Choroid plexus epithelial cell (primary cell): ENCODE measurements at regions not wholly inside any gene's neighbourhood (a gene's known extent, or its start where the extent isn't known, plus 50 kb on each side); places are given as distances from the start of the nearest gene placed in this dataset.

Experiments
- DNase-seq: peaks from one replicate; pipeline ENCODE4 v3.0.0-alpha.2; 2010; ENCODE audit warnings: low read depth
- H3K4me3 ChIP-seq: 2 replicates; pipeline ENCODE4 v1.5.1; 2011; ENCODE audit warnings: low read depth, mild to moderate bottlenecking, control low read depth, low read length, moderate library complexity
- CTCF ChIP-seq: conservative IDR thresholded peaks from 2 replicates; pipeline ENCODE4 v1.5.1; 2011; ENCODE audit warnings: low read depth, mild to moderate bottlenecking, control low read depth, inconsistent platforms, low read length, moderate library complexity

GRCh38 chr4:153045111-153045982, 109.2 kb downstream of the FHDC1 start:
- no peak for TF ChIP-seq CTCF
- H3K4me3 ChIP-seq: no peak overlapping the region
- no peak for DNase-seq

GRCh38 chr4:153058671-153059060, 122.5 kb downstream of the FHDC1 start:
- DNase-seq: no peak

GRCh38 chr4:153060196-153060595, 124.1 kb downstream of the FHDC1 start:
- DNase-seq: no peak
- no peak for TF ChIP-seq CTCF
- no peak overlapping the region for H3K4me3 ChIP-seq

More at GRCh38 chr4:153058671-153059060, 122.5 kb downstream of the FHDC1 start:
- TF ChIP-seq CTCF: no peak
- H3K4me3 ChIP-seq: no peak overlapping the region

- DNase-seq: no peak
- H3K4me3 ChIP-seq: no peak overlapping the region
- TF ChIP-seq CTCF: no peak
Measured at GRCh38 chr4:153061971-153062370, 125.8 kb downstream of the FHDC1 start.

- TF ChIP-seq CTCF: no peak
- H3K4me3 ChIP-seq: no peak overlapping the region
- no peak for DNase-seq
Measured at GRCh38 chr4:153062652-153063168, 126.6 kb downstream of the FHDC1 start.

GRCh38 chr4:153063490-153063889, 127.4 kb downstream of the FHDC1 start:
- H3K4me3 ChIP-seq: no peak overlapping the region
- no peak for DNase-seq
- no peak for TF ChIP-seq CTCF

GRCh38 chr4:153064571-153064970, 128.4 kb downstream of the FHDC1 start:
- no peak overlapping the region for H3K4me3 ChIP-seq
- TF ChIP-seq CTCF: no peak
- DNase-seq: no peak
